Mucosa of descending colon (tissue), 3 donors: ENCODE measurements at regions not wholly inside any gene's neighbourhood (a gene's known extent, or its start where the extent isn't known, plus 50 kb on each side); places are given as distances from the start of the nearest gene placed in this dataset.

Experiments
- ATAC-seq: fragments of 200-7000 bp; cut with Tn5 transposase; one replicate; pipeline ENCODE4 v1.9.1; 2020; ENCODE audit warnings: mild to moderate bottlenecking, moderate library complexity
- DNase-seq, 3 donors: peaks; one replicate each; pipeline ENCODE4 v3.0.0-alpha.2; 2020
- H3K36me3 ChIP-seq: fragments of 200-600 bp; one replicate; pipeline ENCODE4 v1.8.0; 2021; ENCODE audit warnings: low read depth, mild to moderate bottlenecking
- H3K4me1 ChIP-seq: fragments of 200-600 bp; one replicate; pipeline ENCODE4 v1.8.0; 2021; ENCODE audit warnings: low read depth, mild to moderate bottlenecking
- H3K4me3 ChIP-seq: fragments of 200-600 bp; one replicate; pipeline ENCODE4 v1.8.0; 2021; ENCODE audit warnings: mild to moderate bottlenecking
- H3K9me3 ChIP-seq: fragments of 200-600 bp; one replicate; pipeline ENCODE4 v1.8.0; 2021; ENCODE audit warnings: mild to moderate bottlenecking
- CTCF ChIP-seq: fragments of 200-600 bp; IDR thresholded peaks from one replicate; pipeline ENCODE4 v1.8.0; 2022; ENCODE audit warnings: antibody characterized with exemption, mild to moderate bottlenecking
- intact Hi-C, 2 donors: fragments of 100-400 bp; cut with DNase I in 1 of 2; cut with micrococcal nuclease in 1 of 2; formaldehyde crosslinking; loops; one replicate each; pipeline versions ENCODE4 v1.11.0 to v1.11.1; 2022; cut with DNase I, micrococcal nuclease
- donor health status: DM: no; HTN: no; CAD: no; lungs with moderate emphysema.
- donor health status: DM: no; HTN: no; CAD: no.
- donor health status: DM: no; HTN: yes; CAD: no.

GRCh38 chr17:53316073-53316472, 506.7 kb upstream of the KIF2B start:
- Histone ChIP-seq H3K4me1 (no peaks in the 10 kb centered on the region), H3K9me3 (peaks cover 12% of the 10 kb centered on the region), H3K36me3 (no peaks in the 10 kb centered on the region), H3K4me3 (no peak overlapping the region)
- ATAC-seq, result no peak
- intact Hi-C loops, result no loop called here
- no peak for TF ChIP-seq CTCF
- no peak for DNase-seq

GRCh38 chr17:53314521-53314920, 508.2 kb upstream of the KIF2B start:
- TF ChIP-seq CTCF, result no peak
- DNase-seq, result no peak
- intact Hi-C loops, result no loop called here
- H3K4me3 ChIP-seq, result no peak overlapping the region
- ATAC-seq, result no peak
- H3K9me3 ChIP-seq, result peaks cover 21% of the 10 kb centered on the region
- no peaks in the 10 kb centered on the region for H3K36me3 ChIP-seq
- H3K4me1 ChIP-seq, result no peaks in the 10 kb centered on the region

- ATAC-seq (no peak), DNase-seq (no peak)
- intact Hi-C loops, result no loop called here
- H3K4me1 ChIP-seq, result no peaks in the 10 kb centered on the region
- no peaks in the 10 kb centered on the region for H3K36me3 ChIP-seq
- no peak overlapping the region for H3K4me3 ChIP-seq
- peaks cover 26% of the 10 kb centered on the region for H3K9me3 ChIP-seq
- TF ChIP-seq CTCF, result no peak
Measured at GRCh38 chr17:53313746-53314145, 509.0 kb upstream of the KIF2B start.

GRCh38 chr17:53278466-53278865, 544.3 kb upstream of the KIF2B start:
- H3K36me3 ChIP-seq, result no peaks in the 10 kb centered on the region
- no peak for ATAC-seq
- no peak overlapping the region for H3K4me3 ChIP-seq
- H3K4me1 ChIP-seq, result no peaks in the 10 kb centered on the region
- no peak for DNase-seq
- TF ChIP-seq CTCF, result no peak
- intact Hi-C loops, result no loop called here
- H3K9me3 ChIP-seq, result no peaks in the 10 kb centered on the region

GRCh38 chr17:53273126-53273525, 549.6 kb upstream of the KIF2B start:
- TF ChIP-seq CTCF, result no peak
- H3K4me1 ChIP-seq, result no peaks in the 10 kb centered on the region
- no peaks in the 10 kb centered on the region for H3K36me3 ChIP-seq
- intact Hi-C loops, result no loop called here
- H3K4me3 ChIP-seq, result no peak overlapping the region
- ATAC-seq (no peak), DNase-seq (no peak)
- H3K9me3 ChIP-seq, result no peaks in the 10 kb centered on the region

- H3K4me3 ChIP-seq, result no peak overlapping the region
- intact Hi-C loops, result no loop called here
- H3K4me1 ChIP-seq, result no peaks in the 10 kb centered on the region
- no peak for DNase-seq
- H3K9me3 ChIP-seq, result no peaks in the 10 kb centered on the region
- ATAC-seq, result no peak
- no peak for TF ChIP-seq CTCF
- no peaks in the 10 kb centered on the region for H3K36me3 ChIP-seq
Measured at GRCh38 chr17:53270936-53271335, 551.8 kb upstream of the KIF2B start.
